Panc1 (cell line): ENCODE measurements at regions not wholly inside any gene's neighbourhood (a gene's known extent, or its start where the extent isn't known, plus 50 kb on each side); places are given as distances from the start of the nearest gene placed in this dataset.

Source experiments
- ATAC-seq: fragments of 200-7000 bp; cut with Tn5 transposase; 2 replicates; pipeline ENCODE4 v1.9.1; 2020; ENCODE audit warnings: mild to moderate bottlenecking, moderate library complexity
- BruUV-seq: library from RNA; stranded (reverse); fragments of 400-500 nt; replicated peaks from 2 replicates; lab custom pipeline; 2021; lab: Mats Ljungman, UMichigan
- CTCF ChIA-PET: fragments of 300-600 bp; sonication (Branson Sonifier 250); formaldehyde crosslinking; loops from one replicate; lab custom pipeline; 2022; ENCODE audit warnings: antibody characterized with exemption; lab: Charles Lee
- POLR2A ChIA-PET: fragments of 300-600 bp; sonication (Branson Sonifier 250); formaldehyde crosslinking; loops from one replicate; lab custom pipeline; 2022; ENCODE audit warnings: antibody characterized with exemption; lab: Charles Lee
- DNase-seq: peaks from one replicate; pipeline ENCODE4 v3.0.0-alpha.2; 2010; ENCODE audit warnings: low read depth, low spot score
- H3K27ac ChIP-seq: 2 replicates; pipeline ENCODE4 v1.5.1; 2011; ENCODE audit warnings: mild to moderate bottlenecking, low read length, inconsistent platforms
- H3K27me3 ChIP-seq: fragments of 200-500 bp; sonication (Bioruptor generic); 2 replicates; pipeline ENCODE4 v1.6.0; 2014; ENCODE audit warnings: low read length, inconsistent platforms; ENCODE audit not compliant: control insufficient read depth, insufficient read depth
- H3K36me3 ChIP-seq: fragments of 200-500 bp; sonication (Bioruptor generic); 2 replicates; pipeline ENCODE4 v1.5.1; 2014; ENCODE audit warnings: inconsistent platforms, mild to moderate bottlenecking, low read length, moderate library complexity; ENCODE audit not compliant: control insufficient read depth, insufficient read depth
- H3K4me1 ChIP-seq: 2 replicates; pipeline ENCODE4 v1.5.1; 2011; ENCODE audit warnings: inconsistent platforms, mild to moderate bottlenecking, low read length, moderate library complexity; ENCODE audit not compliant: control insufficient read depth, insufficient read depth
- H3K4me3 ChIP-seq, 2 experiments: 2 replicates each; pipeline ENCODE4 v1.5.1; 2011 to 2012; ENCODE audit warnings: low read depth in 2 of 2, low read length in 2 of 2, mild to moderate bottlenecking in 2 of 2, inconsistent platforms in 1 of 2, moderate library complexity in 1 of 2
- H3K9me3 ChIP-seq: fragments of 200-500 bp; sonication (Bioruptor generic); 2 replicates; pipeline ENCODE4 v1.5.1; 2014; ENCODE audit warnings: low read depth, mild to moderate bottlenecking, inconsistent platforms, low read length, moderate library complexity; ENCODE audit not compliant: control insufficient read depth, insufficient read depth
- POLR2AphosphoS5 ChIP-seq: IDR thresholded peaks from 2 replicates; pipeline ENCODE4 v1.6.1; 2012; ENCODE audit warnings: mild to moderate bottlenecking, low read depth, low read length, moderate library complexity
- SIN3A ChIP-seq: IDR thresholded peaks from 2 replicates; pipeline ENCODE4 v1.6.1; 2012; ENCODE audit warnings: low read depth, mild to moderate bottlenecking, low read length, moderate library complexity, borderline replicate concordance; ENCODE audit not compliant: insufficient read depth
- TCF7L2 ChIP-seq: IDR thresholded peaks from 2 replicates; pipeline ENCODE4 v1.6.1; 2011; ENCODE audit warnings: mild to moderate bottlenecking, low read depth, low read length, inconsistent platforms
- in situ Hi-C: cut with HindIII; loops from 2 replicates; pipeline ENCODE4 v1.10.0; 2016; ENCODE audit warnings: low sequenced_read_pairs, low pct_unique_long_range_greater_than_20kb
- intact Hi-C: fragments of 100-400 bp; cut with micrococcal nuclease; formaldehyde crosslinking; loops from one replicate; pipeline ENCODE4 v1.10.0; 2022; ENCODE audit not compliant: unreplicated experiment
- TF ChIP-seq, protein P1 (sequence below), 2 experiments: IDR thresholded peaks; 2 replicates each; pipeline ENCODE4 v1.6.1; 2011 to 2012; ENCODE audit warnings: low read depth in 2 of 2, control low read depth in 1 of 2, low read length in 1 of 2, mild to moderate bottlenecking in 1 of 2, moderate library complexity in 1 of 2; ENCODE audit not compliant: insufficient read depth in 1 of 2
- TF ChIP-seq, protein P2 (sequence below): fragments of 450-650 bp; IDR thresholded peaks from 2 replicates; pipeline ENCODE4 v1.5.1; 2017; ENCODE audit warnings: mild to moderate bottlenecking

DNA sequence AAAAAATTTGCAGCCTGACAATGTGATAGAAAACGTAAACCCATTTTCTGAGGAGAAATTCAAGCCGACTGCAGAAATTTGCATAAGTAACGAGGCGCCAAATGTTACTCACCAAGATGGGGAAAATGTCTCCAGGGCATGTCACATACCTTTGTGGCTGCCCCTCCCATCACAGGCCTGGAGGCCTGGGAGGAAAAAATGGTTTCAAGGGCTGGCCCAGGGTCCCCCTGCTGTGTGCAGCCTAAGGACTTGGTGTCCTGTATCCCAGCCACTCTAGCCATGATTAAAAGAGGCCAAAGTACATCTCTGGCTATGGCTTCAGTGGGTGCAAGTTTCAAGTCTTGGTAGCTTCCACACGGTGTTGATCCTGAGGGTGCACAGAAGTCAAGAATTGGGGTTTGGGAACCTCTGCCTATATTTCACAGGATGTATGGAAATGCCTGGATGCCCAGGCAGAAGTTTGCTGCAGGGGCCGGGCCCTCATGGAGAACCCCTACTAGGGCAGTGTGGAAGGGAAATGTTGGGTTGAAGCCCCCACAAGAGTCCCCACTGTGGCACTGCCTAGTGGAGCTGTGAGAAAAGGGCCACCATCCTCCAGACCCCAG is 1842.3 kb downstream of the PCDH9 start:
- no peaks in the 10 kb centered on the region for H3K36me3 ChIP-seq
- DNase-seq (no peak), ATAC-seq (no peak)
- POLR2A ChIA-PET, result no interaction called here
- in situ Hi-C loops, result no loop called here
- H3K4me1 ChIP-seq, result no peaks in the 10 kb centered on the region
- no peak overlapping the region for H3K27ac ChIP-seq
- TF ChIP-seq, protein P1, sequence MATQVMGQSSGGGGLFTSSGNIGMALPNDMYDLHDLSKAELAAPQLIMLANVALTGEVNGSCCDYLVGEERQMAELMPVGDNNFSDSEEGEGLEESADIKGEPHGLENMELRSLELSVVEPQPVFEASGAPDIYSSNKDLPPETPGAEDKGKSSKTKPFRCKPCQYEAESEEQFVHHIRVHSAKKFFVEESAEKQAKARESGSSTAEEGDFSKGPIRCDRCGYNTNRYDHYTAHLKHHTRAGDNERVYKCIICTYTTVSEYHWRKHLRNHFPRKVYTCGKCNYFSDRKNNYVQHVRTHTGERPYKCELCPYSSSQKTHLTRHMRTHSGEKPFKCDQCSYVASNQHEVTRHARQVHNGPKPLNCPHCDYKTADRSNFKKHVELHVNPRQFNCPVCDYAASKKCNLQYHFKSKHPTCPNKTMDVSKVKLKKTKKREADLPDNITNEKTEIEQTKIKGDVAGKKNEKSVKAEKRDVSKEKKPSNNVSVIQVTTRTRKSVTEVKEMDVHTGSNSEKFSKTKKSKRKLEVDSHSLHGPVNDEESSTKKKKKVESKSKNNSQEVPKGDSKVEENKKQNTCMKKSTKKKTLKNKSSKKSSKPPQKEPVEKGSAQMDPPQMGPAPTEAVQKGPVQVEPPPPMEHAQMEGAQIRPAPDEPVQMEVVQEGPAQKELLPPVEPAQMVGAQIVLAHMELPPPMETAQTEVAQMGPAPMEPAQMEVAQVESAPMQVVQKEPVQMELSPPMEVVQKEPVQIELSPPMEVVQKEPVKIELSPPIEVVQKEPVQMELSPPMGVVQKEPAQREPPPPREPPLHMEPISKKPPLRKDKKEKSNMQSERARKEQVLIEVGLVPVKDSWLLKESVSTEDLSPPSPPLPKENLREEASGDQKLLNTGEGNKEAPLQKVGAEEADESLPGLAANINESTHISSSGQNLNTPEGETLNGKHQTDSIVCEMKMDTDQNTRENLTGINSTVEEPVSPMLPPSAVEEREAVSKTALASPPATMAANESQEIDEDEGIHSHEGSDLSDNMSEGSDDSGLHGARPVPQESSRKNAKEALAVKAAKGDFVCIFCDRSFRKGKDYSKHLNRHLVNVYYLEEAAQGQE (IDR thresholded peaks at IDR 0.05; ENCODE audit: insufficient read depth in 1 of 2, low read depth in 2 of 2, low read length in 1 of 2), result no peak
- TF ChIP-seq, protein P2, sequence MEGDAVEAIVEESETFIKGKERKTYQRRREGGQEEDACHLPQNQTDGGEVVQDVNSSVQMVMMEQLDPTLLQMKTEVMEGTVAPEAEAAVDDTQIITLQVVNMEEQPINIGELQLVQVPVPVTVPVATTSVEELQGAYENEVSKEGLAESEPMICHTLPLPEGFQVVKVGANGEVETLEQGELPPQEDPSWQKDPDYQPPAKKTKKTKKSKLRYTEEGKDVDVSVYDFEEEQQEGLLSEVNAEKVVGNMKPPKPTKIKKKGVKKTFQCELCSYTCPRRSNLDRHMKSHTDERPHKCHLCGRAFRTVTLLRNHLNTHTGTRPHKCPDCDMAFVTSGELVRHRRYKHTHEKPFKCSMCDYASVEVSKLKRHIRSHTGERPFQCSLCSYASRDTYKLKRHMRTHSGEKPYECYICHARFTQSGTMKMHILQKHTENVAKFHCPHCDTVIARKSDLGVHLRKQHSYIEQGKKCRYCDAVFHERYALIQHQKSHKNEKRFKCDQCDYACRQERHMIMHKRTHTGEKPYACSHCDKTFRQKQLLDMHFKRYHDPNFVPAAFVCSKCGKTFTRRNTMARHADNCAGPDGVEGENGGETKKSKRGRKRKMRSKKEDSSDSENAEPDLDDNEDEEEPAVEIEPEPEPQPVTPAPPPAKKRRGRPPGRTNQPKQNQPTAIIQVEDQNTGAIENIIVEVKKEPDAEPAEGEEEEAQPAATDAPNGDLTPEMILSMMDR, result no peak
- TF ChIP-seq TCF7L2 (no peak), POLR2AphosphoS5 (no peak)
- no peaks in the 10 kb centered on the region; the same call in 1 of the 2 replicates for H3K9me3 ChIP-seq
- no peaks in the 10 kb centered on the region for H3K27me3 ChIP-seq
- CTCF ChIA-PET, result no interaction called here
- intact Hi-C loops, result no loop called here
- BruUV-seq, result no TSS peak
- no peak overlapping the region for H3K4me3 ChIP-seq

DNA sequence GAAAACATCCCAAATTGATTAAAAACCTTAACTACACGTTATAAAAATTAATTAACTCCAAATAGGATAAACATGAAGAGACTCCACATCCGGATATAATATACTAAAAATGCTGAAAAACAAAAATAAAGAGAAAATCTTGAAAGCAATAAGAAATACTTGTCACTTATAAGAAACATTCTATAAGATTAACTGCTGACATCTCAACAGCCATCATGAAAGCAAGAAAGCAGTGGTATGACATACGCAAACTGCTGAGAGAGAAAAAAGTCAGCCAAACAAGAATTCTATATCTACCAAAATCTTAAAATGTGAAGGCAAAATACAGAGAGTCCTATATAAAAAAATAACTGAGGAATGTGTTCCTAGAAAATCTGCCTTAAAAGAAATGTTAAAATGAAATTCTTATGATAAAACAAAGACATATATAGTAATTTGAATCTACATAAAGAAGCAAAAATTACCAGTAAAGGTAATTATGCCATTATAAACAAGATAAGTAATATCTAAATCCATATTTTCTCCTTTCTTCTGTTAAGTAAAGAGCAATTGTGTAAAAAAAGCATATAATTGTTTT is 1851.1 kb downstream of the PCDH9 start:
- POLR2A ChIA-PET, result no interaction called here
- Histone ChIP-seq H3K4me1 (no peaks in the 10 kb centered on the region), H3K27me3 (no peaks in the 10 kb centered on the region), H3K27ac (no peak overlapping the region), H3K36me3 (no peaks in the 10 kb centered on the region), H3K9me3 (peaks cover 14% of the 10 kb centered on the region), H3K4me3 (no peak overlapping the region)
- intact Hi-C loops, result no loop called here
- CTCF ChIA-PET, result no interaction called here
- ATAC-seq (no peak), DNase-seq (no peak)
- BruUV-seq, result no TSS peak
- in situ Hi-C loops, result no loop called here
- TF ChIP-seq SIN3A (no peak), POLR2AphosphoS5 (no peak), TCF7L2 (no peak)
- TF ChIP-seq, protein P2, result no peak
- TF ChIP-seq, protein P1 (IDR thresholded peaks at IDR 0.05; ENCODE audit: insufficient read depth in 1 of 2, low read depth in 2 of 2, low read length in 1 of 2), result no peak
